HCT116 (cell line): ENCODE measurements at regions not wholly inside any gene's neighbourhood (a gene's known extent, or its start where the extent isn't known, plus 50 kb on each side); places are given as distances from the start of the nearest gene placed in this dataset.

ENCODE experiments used
- ATAC-seq: fragments of 200-7000 bp; cut with Tn5 transposase; 2 replicates; pipeline ENCODE4 v1.9.1; 2020; ENCODE audit warnings: mild to moderate bottlenecking, moderate library complexity
- BruUV-seq: library from RNA; stranded (reverse); fragments of 400-500 nt; replicated peaks from 2 replicates; lab custom pipeline; 2021; lab: Mats Ljungman, UMichigan
- CTCF ChIA-PET: fragments of 300-600 bp; sonication (Branson Sonifier 250); formaldehyde crosslinking; loops from one replicate; lab custom pipeline; 2021; ENCODE audit warnings: antibody characterized with exemption; lab: Charles Lee
- POLR2A ChIA-PET: fragments of 300-600, 350-600 bp; sonication (Branson Sonifier 250); formaldehyde crosslinking; loops from one replicate; lab custom pipeline; 2021; ENCODE audit warnings: antibody characterized with exemption; lab: Charles Lee
- RAD21 ChIA-PET, 2 experiments: fragments of 300-600 bp; sonication (Branson Sonifier 250); formaldehyde crosslinking; loops; one replicate each; lab custom pipeline; 2023; ENCODE audit warnings: low total read pairs in 2 of 2; ENCODE audit not compliant: uncharacterized antibody in 2 of 2, unreplicated experiment in 2 of 2, low non-redundant PET in 1 of 2; lab: Charles Lee
- DNase-seq: peaks from one replicate; pipeline ENCODE4 v3.0.0-alpha.2; 2010; ENCODE audit warnings: low read depth, low spot score
- H2AFZ ChIP-seq: fragments of 200-600 bp; shearing (Covaris generic), sonication (generic); 2 replicates; pipeline ENCODE4 v1.6.1; 2017; ENCODE audit warnings: low read depth, mixed run types, mixed read lengths, antibody characterized with exemption, low read length; ENCODE audit not compliant: poor library complexity, severe bottlenecking
- H3K27ac ChIP-seq: 2 replicates; pipeline ENCODE4 v1.5.1; 2012; ENCODE audit warnings: low read depth, low read length
- H3K27me3 ChIP-seq: fragments of 200-600 bp; sonication (generic); 2 replicates; pipeline ENCODE4 v1.6.1; 2016; ENCODE audit warnings: mixed run types, low read length, mixed read lengths; ENCODE audit not compliant: insufficient read depth
- H3K36me3 ChIP-seq, 2 experiments: fragments of 200-500 bp in 1 of 2; fragments of 200-600 bp in 1 of 2; sonication (Bioruptor generic) in 1 of 2; sonication (generic) in 1 of 2; 2 replicates each; pipeline versions ENCODE4 v1.5.1 to v1.6.1; 2014 to 2016; ENCODE audit warnings: low read length in 2 of 2, inconsistent platforms in 1 of 2, mixed read lengths in 1 of 2, mixed run types in 1 of 2; ENCODE audit not compliant: insufficient read depth in 2 of 2, control insufficient read depth in 1 of 2
- H3K4me1 ChIP-seq, 2 experiments: fragments of 200-600 bp in 1 of 2; sonication (generic) in 1 of 2; 2 replicates each; pipeline versions ENCODE4 v1.5.1 to v1.6.1; 2012 to 2017; ENCODE audit warnings: low read length in 2 of 2, inconsistent platforms in 1 of 2, mild to moderate bottlenecking in 1 of 2, mixed read lengths in 1 of 2, mixed run types in 1 of 2, moderate library complexity in 1 of 2; ENCODE audit not compliant: insufficient read depth in 2 of 2, control insufficient read depth in 1 of 2
- H3K4me2 ChIP-seq: fragments of 200-600 bp; sonication (generic); 2 replicates; pipeline ENCODE4 v1.6.1; 2017; ENCODE audit warnings: mixed run types, low read length, mixed read lengths
- H3K4me3 ChIP-seq, 2 experiments: fragments of 200-600 bp in 1 of 2; sonication (generic) in 1 of 2; replicated peaks in 1 of 2; 2 replicates each; pipeline ENCODE4 v1.5.1; 2011 to 2016; ENCODE audit warnings: low read length in 2 of 2, control low read depth in 1 of 2, low read depth in 1 of 2, mild to moderate bottlenecking in 1 of 2, mixed read lengths in 1 of 2, mixed run types in 1 of 2
- H3K79me2 ChIP-seq: fragments of 200-600 bp; sonication (generic); 2 replicates; pipeline ENCODE4 v1.6.1; 2017; ENCODE audit warnings: mild to moderate bottlenecking, mixed run types, low read length, moderate library complexity, mixed read lengths; ENCODE audit not compliant: insufficient read depth
- H3K9ac ChIP-seq: fragments of 200-600 bp; sonication (generic); 2 replicates; pipeline ENCODE4 v1.6.1; 2016; ENCODE audit warnings: low read length, mixed read lengths
- H3K9me2 ChIP-seq: fragments of 200-600 bp; sonication (generic), shearing (Covaris generic); 2 replicates; pipeline ENCODE4 v1.6.1; 2017; ENCODE audit warnings: mixed run types, mild to moderate bottlenecking, moderate library complexity; ENCODE audit not compliant: insufficient read depth
- H3K9me3 ChIP-seq, 2 experiments: fragments of 200-500 bp in 1 of 2; fragments of 200-600 bp in 1 of 2; sonication (Bioruptor generic) in 1 of 2; sonication (generic) in 1 of 2; 2 replicates each; pipeline ENCODE4 v1.6.1; 2014 to 2017; ENCODE audit warnings: low read length in 2 of 2, mixed read lengths in 2 of 2, inconsistent platforms in 1 of 2, low read depth in 1 of 2, mild to moderate bottlenecking in 1 of 2, mixed run types in 1 of 2, moderate library complexity in 1 of 2; ENCODE audit not compliant: control insufficient read depth in 1 of 2, insufficient read depth in 1 of 2
- H4K20me1 ChIP-seq: fragments of 200-600 bp; sonication (generic), shearing (Covaris generic); 2 replicates; pipeline ENCODE4 v1.6.1; 2017; ENCODE audit warnings: mixed run types, mild to moderate bottlenecking, moderate library complexity; ENCODE audit not compliant: insufficient read depth
- ATF3 ChIP-seq: IDR thresholded peaks from 2 replicates; pipeline ENCODE4 v1.6.1; 2012
- CEBPB ChIP-seq: IDR thresholded peaks from 2 replicates; pipeline ENCODE4 v1.6.1; 2012; ENCODE audit warnings: low read depth
- ELF1 ChIP-seq: IDR thresholded peaks from 2 replicates; pipeline ENCODE4 v1.6.1; 2012; ENCODE audit warnings: low read depth, borderline replicate concordance
- EZH2 ChIP-seq: fragments of 200-600 bp; sonication (generic); IDR thresholded peaks from 2 replicates; pipeline ENCODE4 v1.6.1; 2017; ENCODE audit warnings: antibody characterized with exemption, mixed run types
- POLR2A ChIP-seq: IDR thresholded peaks from 2 replicates; pipeline ENCODE4 v1.7.0; 2011; ENCODE audit warnings: borderline replicate concordance; ENCODE audit not compliant: insufficient read depth, insufficient read length; ENCODE audit errors: extremely low read depth
- POLR2AphosphoS5 ChIP-seq: IDR thresholded peaks from 2 replicates; pipeline ENCODE4 v1.6.1; 2011; ENCODE audit warnings: mild to moderate bottlenecking, low read depth, low read length, moderate library complexity
- RAD21 ChIP-seq: IDR thresholded peaks from 2 replicates; pipeline ENCODE4 v1.6.1; 2012; ENCODE audit warnings: low read depth, mild to moderate bottlenecking
- YY1 ChIP-seq: IDR thresholded peaks from 2 replicates; pipeline ENCODE4 v1.6.1; 2011; ENCODE audit warnings: low read length, low read depth, moderate library complexity, mild to moderate bottlenecking; ENCODE audit not compliant: insufficient replicate concordance; ENCODE audit errors: extremely low read depth
- ZNF274 ChIP-seq: fragments of 200-500 bp; sonication (Bioruptor generic); IDR thresholded peaks from 2 replicates; pipeline ENCODE4 v1.6.1; 2014; ENCODE audit warnings: mild to moderate bottlenecking, low read depth, low read length, inconsistent platforms
- intact Hi-C: fragments of 100-400 bp; cut with micrococcal nuclease; formaldehyde crosslinking; loops from 2 replicates; pipeline ENCODE4 v1.10.0; 2022
- TF ChIP-seq, protein P1 (sequence below): IDR thresholded peaks from 2 replicates; pipeline ENCODE4 v1.6.1; 2012; ENCODE audit warnings: low read depth

DNA sequence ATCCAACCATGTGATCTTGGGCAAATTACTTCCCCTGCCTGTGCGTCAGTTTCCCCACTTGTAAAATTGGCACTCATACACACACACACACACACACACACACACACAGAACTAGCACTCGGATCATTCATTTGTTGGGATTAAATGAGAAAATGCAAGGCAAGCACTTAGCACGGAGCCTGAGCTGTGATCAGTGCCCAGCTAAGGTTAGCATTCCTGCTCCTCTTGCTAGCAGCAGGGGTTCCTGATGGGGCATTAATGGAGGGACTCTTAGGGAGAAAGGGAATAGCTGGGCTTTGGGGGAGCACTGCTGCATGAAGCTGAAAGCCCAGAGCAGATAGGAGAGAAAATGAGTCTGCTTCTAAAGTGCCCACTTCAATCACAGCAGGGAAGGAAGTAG lies 187.7 kb upstream of the C2CD4B start (continued):
- no peak for TF ChIP-seq YY1
- TF ChIP-seq ZNF274: no peak
- no peak for TF ChIP-seq RAD21

DNA sequence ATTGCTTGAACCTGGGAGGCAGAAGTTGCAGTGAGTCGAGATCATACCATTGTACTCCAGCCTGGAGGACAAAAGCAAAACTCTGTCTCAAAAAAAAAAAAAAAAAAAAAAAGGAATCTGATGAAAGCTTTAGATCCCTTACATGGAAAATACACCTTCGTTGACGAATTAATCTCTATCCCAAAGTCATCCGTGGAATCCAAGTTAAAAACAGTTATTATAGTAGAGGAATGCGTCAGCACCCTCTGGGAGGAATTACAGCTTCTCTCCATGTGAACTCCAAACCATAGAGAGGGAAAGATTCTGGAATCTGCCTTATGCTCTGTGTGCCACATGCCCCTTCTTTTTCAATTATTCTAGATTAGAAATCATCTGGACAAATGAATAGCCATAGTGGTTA lies 192.3 kb upstream of the C2CD4B start:
- H3K9ac ChIP-seq: no peak overlapping the region
- H3K79me2 ChIP-seq: no peaks in the 10 kb centered on the region
- H3K9me3 ChIP-seq: no peaks in the 10 kb centered on the region
- ChIA-PET CTCF (no interaction called here), RAD21 (no interaction called here), POLR2A (no interaction called here)
- no peaks in the 10 kb centered on the region for H3K4me1 ChIP-seq
- no peak overlapping the region for H3K4me2 ChIP-seq
- BruUV-seq: no TSS peak
- H3K27me3 ChIP-seq: peaks cover 16% of the 10 kb centered on the region; the same call in 1 of the 2 replicates
- DNase-seq (no peak), ATAC-seq (no peak)
- intact Hi-C loops: no loop called here
- no peaks in the 10 kb centered on the region for H4K20me1 ChIP-seq
- no peak overlapping the region for H2AFZ ChIP-seq
- H3K4me3 ChIP-seq: no peak overlapping the region
- no peaks in the 10 kb centered on the region for H3K36me3 ChIP-seq
- no peaks in the 10 kb centered on the region for H3K9me2 ChIP-seq
- H3K27ac ChIP-seq: no peak overlapping the region
- TF ChIP-seq CEBPB: no peak
- no peak for TF ChIP-seq ELF1
- TF ChIP-seq, protein P1, sequence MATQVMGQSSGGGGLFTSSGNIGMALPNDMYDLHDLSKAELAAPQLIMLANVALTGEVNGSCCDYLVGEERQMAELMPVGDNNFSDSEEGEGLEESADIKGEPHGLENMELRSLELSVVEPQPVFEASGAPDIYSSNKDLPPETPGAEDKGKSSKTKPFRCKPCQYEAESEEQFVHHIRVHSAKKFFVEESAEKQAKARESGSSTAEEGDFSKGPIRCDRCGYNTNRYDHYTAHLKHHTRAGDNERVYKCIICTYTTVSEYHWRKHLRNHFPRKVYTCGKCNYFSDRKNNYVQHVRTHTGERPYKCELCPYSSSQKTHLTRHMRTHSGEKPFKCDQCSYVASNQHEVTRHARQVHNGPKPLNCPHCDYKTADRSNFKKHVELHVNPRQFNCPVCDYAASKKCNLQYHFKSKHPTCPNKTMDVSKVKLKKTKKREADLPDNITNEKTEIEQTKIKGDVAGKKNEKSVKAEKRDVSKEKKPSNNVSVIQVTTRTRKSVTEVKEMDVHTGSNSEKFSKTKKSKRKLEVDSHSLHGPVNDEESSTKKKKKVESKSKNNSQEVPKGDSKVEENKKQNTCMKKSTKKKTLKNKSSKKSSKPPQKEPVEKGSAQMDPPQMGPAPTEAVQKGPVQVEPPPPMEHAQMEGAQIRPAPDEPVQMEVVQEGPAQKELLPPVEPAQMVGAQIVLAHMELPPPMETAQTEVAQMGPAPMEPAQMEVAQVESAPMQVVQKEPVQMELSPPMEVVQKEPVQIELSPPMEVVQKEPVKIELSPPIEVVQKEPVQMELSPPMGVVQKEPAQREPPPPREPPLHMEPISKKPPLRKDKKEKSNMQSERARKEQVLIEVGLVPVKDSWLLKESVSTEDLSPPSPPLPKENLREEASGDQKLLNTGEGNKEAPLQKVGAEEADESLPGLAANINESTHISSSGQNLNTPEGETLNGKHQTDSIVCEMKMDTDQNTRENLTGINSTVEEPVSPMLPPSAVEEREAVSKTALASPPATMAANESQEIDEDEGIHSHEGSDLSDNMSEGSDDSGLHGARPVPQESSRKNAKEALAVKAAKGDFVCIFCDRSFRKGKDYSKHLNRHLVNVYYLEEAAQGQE: no peak
- no peak for TF ChIP-seq POLR2AphosphoS5
- TF ChIP-seq POLR2A: no peak
- TF ChIP-seq RAD21: no peak
- TF ChIP-seq ATF3: no peak
- no peak for TF ChIP-seq EZH2
